ENCODE measurements at regions not wholly inside any gene's neighbourhood (a gene's known extent, or its start where the extent isn't known, plus 50 kb on each side); places are given as distances from the start of the nearest gene placed in this dataset.
"Not testable (repeated sequence)": the region's sequence is repeated elsewhere in the genome, so short reads cannot be mapped to it uniquely, and the experiment has no call there.

DNA sequence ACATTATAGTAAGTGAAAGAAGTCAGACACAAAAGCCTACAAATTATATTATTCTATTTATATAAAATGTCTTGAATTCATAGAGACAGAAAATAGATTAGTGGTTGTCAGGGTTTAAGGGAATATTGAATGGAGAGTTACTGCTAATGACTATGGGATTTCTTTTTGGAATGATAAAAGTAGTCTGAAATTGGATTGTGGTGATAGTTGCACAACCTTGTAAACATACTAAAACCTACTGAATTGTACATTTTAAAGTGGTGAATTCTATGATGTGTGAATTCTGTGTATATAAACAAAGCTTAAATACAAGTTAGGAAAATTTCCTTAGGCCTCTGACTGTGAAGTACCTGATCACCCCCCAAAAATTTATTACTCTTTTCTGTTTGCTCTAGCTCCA lies 343.1 kb downstream of the TFAP2B start:
- no peak overlapping the region for H3K27ac ChIP-seq (ENCODE audit: low read length)
- H3K36me3 ChIP-seq (ENCODE audit: insufficient read depth, low read depth, low read length), result no peaks in the 10 kb centered on the region
- no peaks in the 10 kb centered on the region for H3K4me1 ChIP-seq (ENCODE audit: insufficient read depth, low read length)
- no peaks in the 10 kb centered on the region; the same call in 1 of the 2 replicates for H3K9me3 ChIP-seq (ENCODE audit: insufficient read depth, low read depth, low read length)
- H3K27me3 ChIP-seq (ENCODE audit: insufficient read depth, low read length), result no peaks in the 10 kb centered on the region
- no peak overlapping the region for H3K4me3 ChIP-seq (ENCODE audit: low read length)
- no peak overlapping the region for H3K9ac ChIP-seq (ENCODE audit: low read depth, low read length)

- Histone ChIP-seq H3K27ac (ENCODE audit: low read length) (no peak overlapping the region), H3K9me3 (ENCODE audit: insufficient read depth, low read depth, low read length) (no peaks in the 10 kb centered on the region; the same call in 1 of the 2 replicates), H3K9ac (ENCODE audit: low read depth, low read length) (no peak overlapping the region)
Observed at GRCh38 chr6:51163843-51164529, 345.3 kb downstream of the TFAP2B start.

DNA sequence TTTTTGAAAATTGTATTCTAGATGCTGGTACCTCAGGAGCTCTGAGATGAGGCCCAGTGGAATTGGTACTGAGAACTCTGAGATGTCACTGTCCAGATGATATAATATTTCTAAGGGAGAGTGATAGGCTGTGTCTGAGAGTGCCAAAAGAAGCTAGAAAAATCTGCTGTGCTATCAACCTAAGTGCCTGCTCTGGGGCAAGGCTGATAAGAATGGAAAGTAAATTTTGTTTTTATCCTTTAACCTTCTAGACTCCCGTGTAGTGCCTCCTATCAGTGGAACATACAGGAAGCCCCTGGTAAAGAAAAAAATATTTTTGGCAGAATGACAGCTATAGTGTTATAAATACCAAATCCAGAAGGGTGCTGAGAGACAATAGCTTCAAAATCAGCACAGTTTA lies 348.2 kb downstream of the TFAP2B start:
- H3K4me3 ChIP-seq (ENCODE audit: low read length), result no peak overlapping the region

More at GRCh38 chr6:51163843-51164529, 345.3 kb downstream of the TFAP2B start:
- H3K4me3 ChIP-seq (ENCODE audit: low read length), result no peak overlapping the region
- H3K27me3 ChIP-seq (ENCODE audit: insufficient read depth, low read length), result no peaks in the 10 kb centered on the region
- no peaks in the 10 kb centered on the region for H3K4me1 ChIP-seq (ENCODE audit: insufficient read depth, low read length)
- no peaks in the 10 kb centered on the region for H3K36me3 ChIP-seq (ENCODE audit: insufficient read depth, low read depth, low read length)

GRCh38 chr6:51167468-51167867 lies 348.8 kb downstream of the TFAP2B start:
- Histone ChIP-seq H3K9ac (ENCODE audit: low read depth, low read length) (no peak overlapping the region), H3K4me3 (ENCODE audit: low read length) (no peak overlapping the region), H3K27me3 (ENCODE audit: insufficient read depth, low read length) (no peaks in the 10 kb centered on the region), H3K4me1 (ENCODE audit: insufficient read depth, low read length) (no peaks in the 10 kb centered on the region), H3K9me3 (ENCODE audit: insufficient read depth, low read depth, low read length) (no peaks in the 10 kb centered on the region; the same call in 1 of the 2 replicates), H3K36me3 (ENCODE audit: insufficient read depth, low read depth, low read length) (no peaks in the 10 kb centered on the region), H3K27ac (ENCODE audit: low read length) (no peak overlapping the region)

More for the DNA sequence above, 348.2 kb downstream of the TFAP2B start:
- H3K9ac ChIP-seq (ENCODE audit: low read depth, low read length), result no peak overlapping the region
- H3K4me1 ChIP-seq (ENCODE audit: insufficient read depth, low read length), result no peaks in the 10 kb centered on the region
- no peaks in the 10 kb centered on the region; the same call in 1 of the 2 replicates for H3K9me3 ChIP-seq (ENCODE audit: insufficient read depth, low read depth, low read length)
- H3K27ac ChIP-seq (ENCODE audit: low read length), result no peak overlapping the region
- H3K36me3 ChIP-seq (ENCODE audit: insufficient read depth, low read depth, low read length), result no peaks in the 10 kb centered on the region
- H3K27me3 ChIP-seq (ENCODE audit: insufficient read depth, low read length), result no peaks in the 10 kb centered on the region

- Histone ChIP-seq H3K4me1 (ENCODE audit: insufficient read depth, low read length) (no peaks in the 10 kb centered on the region), H3K9me3 (ENCODE audit: insufficient read depth, low read depth, low read length) (no peaks in the 10 kb centered on the region), H3K27me3 (ENCODE audit: insufficient read depth, low read length) (no peaks in the 10 kb centered on the region), H3K27ac (ENCODE audit: low read length) (no peak overlapping the region), H3K36me3 (ENCODE audit: insufficient read depth, low read depth, low read length) (no peaks in the 10 kb centered on the region), H3K9ac (ENCODE audit: low read depth, low read length) (no peak overlapping the region), H3K4me3 (ENCODE audit: low read length) (no peak overlapping the region)
Observed at GRCh38 chr6:51182827-51183226, 364.2 kb downstream of the TFAP2B start.

GRCh38 chr6:51184046-51184445 lies 365.4 kb downstream of the TFAP2B start:
- H3K9ac ChIP-seq (ENCODE audit: low read depth, low read length), result no peak overlapping the region
- no peaks in the 10 kb centered on the region for H3K27me3 ChIP-seq (ENCODE audit: insufficient read depth, low read length)
- H3K9me3 ChIP-seq (ENCODE audit: insufficient read depth, low read depth, low read length), result no peaks in the 10 kb centered on the region
- H3K4me1 ChIP-seq (ENCODE audit: insufficient read depth, low read length), result no peaks in the 10 kb centered on the region
- no peak overlapping the region for H3K4me3 ChIP-seq (ENCODE audit: low read length)
- no peaks in the 10 kb centered on the region for H3K36me3 ChIP-seq (ENCODE audit: insufficient read depth, low read depth, low read length)
- H3K27ac ChIP-seq (ENCODE audit: low read length), result no peak overlapping the region

DNA sequence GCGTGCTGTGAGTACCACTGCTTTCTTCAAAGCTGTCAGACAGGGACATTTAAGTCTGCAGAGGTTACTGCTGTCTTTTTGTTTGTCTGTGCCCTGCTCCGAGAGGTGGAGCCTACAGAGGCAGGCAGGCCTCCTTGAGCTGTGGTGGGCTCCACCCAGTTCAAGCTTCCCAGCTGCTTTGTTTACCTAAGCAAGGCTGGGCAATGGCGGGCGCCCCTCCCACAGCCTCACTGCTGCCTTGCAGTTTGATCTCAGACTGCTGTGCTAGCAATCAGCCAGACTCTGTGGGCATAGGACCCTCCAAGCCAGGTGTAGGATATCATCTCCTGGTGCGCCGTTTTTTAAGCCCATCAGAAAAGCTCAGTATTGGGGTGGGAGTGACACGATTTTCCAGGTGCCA lies 374.5 kb downstream of the TFAP2B start:
- H3K27ac ChIP-seq (ENCODE audit: low read length); H3K4me3 ChIP-seq (ENCODE audit: low read length); H3K27me3 ChIP-seq (ENCODE audit: insufficient read depth, low read length); H3K36me3 ChIP-seq (ENCODE audit: insufficient read depth, low read depth, low read length); H3K9me3 ChIP-seq (ENCODE audit: insufficient read depth, low read depth, low read length); H3K9ac ChIP-seq (ENCODE audit: low read depth, low read length); H3K4me1 ChIP-seq (ENCODE audit: insufficient read depth, low read length): not testable (repeated sequence)

DNA sequence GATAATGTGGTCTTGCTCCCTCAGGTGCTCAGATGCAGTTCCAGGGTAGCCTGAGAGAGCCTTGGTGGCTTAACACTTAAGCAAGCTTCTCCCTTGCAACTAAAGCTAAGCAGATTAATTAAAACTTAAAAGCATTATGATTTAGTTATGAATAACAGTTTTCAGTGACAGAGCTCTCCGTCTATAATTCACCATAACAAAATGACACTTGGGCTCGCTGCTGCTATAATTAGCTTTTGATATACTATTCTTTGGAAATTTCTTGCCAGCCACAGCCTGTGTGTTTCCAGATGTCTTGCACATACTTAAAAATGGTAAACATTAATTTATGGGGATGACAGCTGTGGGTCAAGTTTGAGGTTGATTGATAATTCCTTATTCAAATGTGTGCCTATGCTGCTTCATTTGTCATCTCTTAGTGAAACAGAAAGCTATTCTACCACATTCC lies 380.5 kb downstream of the TFAP2B start:
- Histone ChIP-seq H3K4me3 (ENCODE audit: low read length) (no peak overlapping the region), H3K27ac (ENCODE audit: low read length) (no peak overlapping the region), H3K4me1 (ENCODE audit: insufficient read depth, low read length) (no peaks in the 10 kb centered on the region), H3K9me3 (ENCODE audit: insufficient read depth, low read depth, low read length) (no peaks in the 10 kb centered on the region), H3K27me3 (ENCODE audit: insufficient read depth, low read length) (no peaks in the 10 kb centered on the region), H3K9ac (ENCODE audit: low read depth, low read length) (no peak overlapping the region), H3K36me3 (ENCODE audit: insufficient read depth, low read depth, low read length) (no peaks in the 10 kb centered on the region)

DNA sequence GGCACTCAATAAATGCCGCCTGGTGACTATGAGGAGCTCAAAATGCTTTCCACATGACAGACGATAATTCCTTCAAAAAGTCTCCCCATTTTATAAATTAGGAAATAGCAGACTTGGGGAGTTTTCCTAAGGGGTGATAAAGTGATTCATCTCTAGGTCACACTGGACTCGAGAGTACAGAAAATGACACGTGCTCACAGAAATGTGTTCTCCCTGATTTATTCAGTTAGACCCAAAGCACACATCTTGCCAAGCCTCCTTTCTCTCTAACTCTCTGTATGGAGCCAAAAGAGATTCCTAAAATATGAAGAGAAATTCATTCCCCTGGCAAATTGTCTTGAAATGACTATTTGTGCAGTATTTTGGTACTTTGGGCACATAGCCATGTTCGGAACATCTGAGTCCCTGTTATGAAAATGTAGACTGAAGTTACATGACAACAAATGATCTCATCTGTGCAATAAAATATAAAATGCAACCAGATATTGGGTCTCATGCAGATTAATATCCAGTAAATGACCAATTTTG lies 381.1 kb downstream of the TFAP2B start:
- Histone ChIP-seq H3K27ac (ENCODE audit: low read length) (no peak overlapping the region), H3K9me3 (ENCODE audit: insufficient read depth, low read depth, low read length) (no peaks in the 10 kb centered on the region), H3K4me3 (ENCODE audit: low read length) (no peak overlapping the region), H3K9ac (ENCODE audit: low read depth, low read length) (no peak overlapping the region), H3K36me3 (ENCODE audit: insufficient read depth, low read depth, low read length) (no peaks in the 10 kb centered on the region), H3K4me1 (ENCODE audit: insufficient read depth, low read length) (no peaks in the 10 kb centered on the region), H3K27me3 (ENCODE audit: insufficient read depth, low read length) (no peaks in the 10 kb centered on the region)

DNA sequence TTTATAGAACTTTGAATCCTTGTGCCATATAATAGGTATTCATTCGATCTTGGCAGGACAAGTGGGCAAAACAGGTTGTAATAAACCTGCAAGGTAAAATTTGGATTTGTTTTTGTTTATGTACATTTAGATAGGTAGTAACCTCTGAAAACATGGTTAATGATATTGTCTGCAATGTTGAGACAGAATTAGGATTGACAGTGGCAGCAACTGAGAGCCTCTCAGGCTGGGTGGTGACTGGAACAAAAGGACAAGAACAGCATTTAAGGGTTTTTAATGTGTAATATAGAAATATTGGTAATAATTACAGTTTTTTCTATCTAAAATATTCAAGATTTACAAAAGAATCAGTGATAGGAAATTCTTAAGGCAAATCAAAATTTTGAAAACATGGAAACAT lies 382.0 kb downstream of the TFAP2B start:
- no peak overlapping the region for H3K9ac ChIP-seq (ENCODE audit: low read depth, low read length)
- no peaks in the 10 kb centered on the region for H3K27me3 ChIP-seq (ENCODE audit: insufficient read depth, low read length)
- no peaks in the 10 kb centered on the region for H3K9me3 ChIP-seq (ENCODE audit: insufficient read depth, low read depth, low read length)
- no peaks in the 10 kb centered on the region for H3K4me1 ChIP-seq (ENCODE audit: insufficient read depth, low read length)
- H3K27ac ChIP-seq (ENCODE audit: low read length), result no peak overlapping the region
- no peak overlapping the region for H3K4me3 ChIP-seq (ENCODE audit: low read length)
- H3K36me3 ChIP-seq (ENCODE audit: insufficient read depth, low read depth, low read length), result no peaks in the 10 kb centered on the region

GRCh38 chr6:51202653-51203052 lies 384.0 kb downstream of the TFAP2B start:
- not testable (repeated sequence) for H3K36me3 ChIP-seq (ENCODE audit: insufficient read depth, low read depth, low read length); H3K4me3 ChIP-seq (ENCODE audit: low read length); H3K9me3 ChIP-seq (ENCODE audit: insufficient read depth, low read depth, low read length); H3K9ac ChIP-seq (ENCODE audit: low read depth, low read length); H3K27me3 ChIP-seq (ENCODE audit: insufficient read depth, low read length); H3K4me1 ChIP-seq (ENCODE audit: insufficient read depth, low read length); H3K27ac ChIP-seq (ENCODE audit: low read length)

DNA sequence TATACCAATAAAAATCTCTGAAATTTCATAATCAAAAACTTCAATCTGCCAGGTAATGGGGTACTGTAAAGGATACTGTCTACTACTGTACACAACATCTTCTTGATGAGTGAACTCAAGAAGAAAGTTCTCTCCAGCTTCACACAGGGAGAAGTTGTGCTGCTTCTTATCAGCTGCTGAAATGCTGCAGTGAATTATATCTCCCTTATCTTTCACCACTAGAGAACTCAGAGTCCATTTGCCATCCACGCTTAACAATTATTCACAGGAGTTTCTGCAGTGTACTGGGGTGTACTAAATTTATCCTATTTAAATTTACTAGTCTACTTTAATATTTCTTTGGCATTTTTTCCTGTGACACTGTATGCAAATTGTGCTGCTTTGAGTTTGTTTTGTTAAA lies 384.8 kb downstream of the TFAP2B start:
- Histone ChIP-seq H3K9ac (ENCODE audit: low read depth, low read length) (no peak overlapping the region), H3K36me3 (ENCODE audit: insufficient read depth, low read depth, low read length) (no peaks in the 10 kb centered on the region), H3K4me1 (ENCODE audit: insufficient read depth, low read length) (no peaks in the 10 kb centered on the region), H3K4me3 (ENCODE audit: low read length) (no peak overlapping the region), H3K27me3 (ENCODE audit: insufficient read depth, low read length) (no peaks in the 10 kb centered on the region), H3K27ac (ENCODE audit: low read length) (no peak overlapping the region), H3K9me3 (ENCODE audit: insufficient read depth, low read depth, low read length) (no peaks in the 10 kb centered on the region)
